ENCODE measurements at regions not wholly inside any gene's neighbourhood (a gene's known extent, or its start where the extent isn't known, plus 50 kb on each side); places are given as distances from the start of the nearest gene placed in this dataset.

DNA sequence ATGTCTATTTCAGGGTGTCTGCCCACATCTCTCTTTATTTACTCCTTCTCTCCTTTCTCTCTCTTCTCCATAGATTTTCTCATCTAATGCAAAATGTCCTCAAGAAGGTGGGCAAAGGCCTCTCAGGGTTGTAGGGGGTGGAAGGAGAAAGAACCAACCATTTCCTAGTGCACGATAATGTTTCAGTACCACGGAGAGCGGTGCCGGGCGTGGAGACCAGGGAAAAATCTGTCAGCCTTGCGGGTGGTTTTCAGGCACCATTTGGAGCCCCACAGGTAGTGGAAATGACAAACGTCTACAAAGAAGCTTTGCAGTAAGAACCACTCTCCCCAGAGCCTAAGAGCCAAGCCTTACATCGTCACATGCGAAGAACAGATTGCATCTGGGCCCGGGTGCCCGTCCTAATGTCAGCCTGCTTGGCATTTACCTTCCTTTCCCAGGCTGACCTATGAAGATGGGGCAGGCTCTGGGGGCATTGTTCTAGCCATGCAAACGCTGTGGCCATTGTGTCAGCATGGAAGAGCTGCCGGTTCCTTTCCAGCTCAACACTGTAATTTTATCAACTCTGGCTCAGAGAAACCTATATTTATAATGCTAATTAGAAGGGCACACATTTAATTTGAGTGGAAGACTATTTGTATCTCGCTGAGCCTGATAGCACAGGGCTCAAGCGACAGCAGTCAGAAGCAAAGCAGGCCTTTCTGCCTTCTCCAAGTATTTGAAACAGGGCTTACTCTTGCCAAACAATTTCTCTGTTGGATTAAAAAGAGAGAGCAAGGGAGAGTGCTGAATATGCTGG, 430.1 kb upstream of the WWC1 start:
- Histone ChIP-seq H3K14ac (ENCODE audit: low read length) (no peak overlapping the region), H4K12ac (ENCODE audit: low read depth, low read length) (no peak overlapping the region), H3K9ac (ENCODE audit: low read length) (no peak overlapping the region), H3K4ac (ENCODE audit: low read depth, low read length) (no peak overlapping the region), H2AK5ac (ENCODE audit: low read length) (no peak overlapping the region), H3K23ac (ENCODE audit: low read length) (no peak overlapping the region), H2BK120ac (ENCODE audit: insufficient read depth, low read length, poor library complexity) (no peak overlapping the region), H3K27me3 (ENCODE audit: insufficient read depth, low read length) (no peaks in the 10 kb centered on the region), H3K18ac (ENCODE audit: low read length) (no peak overlapping the region), H3K79me1 (ENCODE audit: low read length) (no peaks in the 10 kb centered on the region), H3K4me3 (ENCODE audit: low read depth, low read length) (no peak overlapping the region), H3K79me2 (ENCODE audit: control insufficient read depth, insufficient read depth, low read length, poor library complexity) (no peaks in the 10 kb centered on the region), H3K9me3 (ENCODE audit: insufficient read depth, low read depth, low read length) (no peaks in the 10 kb centered on the region), H4K8ac (ENCODE audit: low read depth, low read length) (no peak overlapping the region), H4K91ac (ENCODE audit: low read depth, low read length) (no peak overlapping the region), H2AFZ (ENCODE audit: insufficient read depth, low read length, poor library complexity) (no peak overlapping the region), H3K4me1 (ENCODE audit: control insufficient read depth in 1 of 2, insufficient read depth in 2 of 2, low read length in 2 of 2) (no peaks in the 10 kb centered on the region), H2BK5ac (ENCODE audit: low read depth, low read length, poor library complexity) (no peak overlapping the region), H2BK12ac (ENCODE audit: low read length) (no peak overlapping the region), H3K4me2 (ENCODE audit: low read length) (no peak overlapping the region), H3K36me3 (ENCODE audit: control insufficient read depth in 1 of 2, insufficient read depth in 2 of 2, low read length in 2 of 2) (no peaks in the 10 kb centered on the region), H3K27ac (ENCODE audit: low read depth, low read length) (no peak overlapping the region)
- WGBS (ENCODE audit: extremely low coverage, insufficient coverage, insufficient read length), result no CpG with 5 or more reads among the region's 15 CpGs
- peak in 1 of 2 donors; percentile 36 for DNase-seq

DNA sequence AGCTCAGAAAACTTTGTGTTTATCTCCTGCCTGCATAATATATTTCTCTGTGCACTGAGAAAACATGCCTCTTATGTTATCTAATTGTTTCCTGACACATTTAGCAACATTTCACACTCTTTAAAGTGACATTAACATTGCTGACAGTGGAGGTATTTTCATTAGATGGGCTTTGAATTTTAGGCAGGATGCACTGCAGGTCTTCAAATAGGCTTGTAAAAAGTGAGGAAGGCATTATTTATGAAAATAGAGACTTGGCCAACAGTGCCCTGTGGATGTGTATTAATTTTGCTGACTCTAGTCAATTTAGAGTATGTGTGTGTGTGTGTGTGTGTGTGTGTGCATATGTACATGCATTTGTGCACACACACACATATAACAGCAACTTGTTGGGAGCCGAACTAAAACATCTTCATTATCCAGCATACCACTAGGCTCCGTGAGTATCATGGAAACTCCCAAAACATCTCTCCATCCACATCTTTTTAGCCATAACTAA, 429.5 kb upstream of the WWC1 start:
- no peaks in the 10 kb centered on the region for H3K79me2 ChIP-seq (ENCODE audit: control insufficient read depth, insufficient read depth, low read length, poor library complexity)
- H3K23ac ChIP-seq (ENCODE audit: low read length), result no peak overlapping the region
- H3K18ac ChIP-seq (ENCODE audit: low read length), result no peak overlapping the region
- no peak overlapping the region for H3K4me2 ChIP-seq (ENCODE audit: low read length)
- no peak for DNase-seq
- H4K12ac ChIP-seq (ENCODE audit: low read depth, low read length), result no peak overlapping the region
- H3K14ac ChIP-seq (ENCODE audit: low read length), result no peak overlapping the region
- H2BK5ac ChIP-seq (ENCODE audit: low read depth, low read length, poor library complexity), result no peak overlapping the region
- no peak overlapping the region for H2AK5ac ChIP-seq (ENCODE audit: low read length)
- no peak overlapping the region for H4K91ac ChIP-seq (ENCODE audit: low read depth, low read length)
- H3K36me3 ChIP-seq (ENCODE audit: control insufficient read depth in 1 of 2, insufficient read depth in 2 of 2, low read length in 2 of 2), result no peaks in the 10 kb centered on the region
- H2BK12ac ChIP-seq (ENCODE audit: low read length), result no peak overlapping the region
- WGBS (ENCODE audit: extremely low coverage, insufficient coverage, insufficient read length), result no CpG with 5 or more reads among the region's 2 CpGs
- H2AFZ ChIP-seq (ENCODE audit: insufficient read depth, low read length, poor library complexity), result no peak overlapping the region
- no peak overlapping the region for H3K4ac ChIP-seq (ENCODE audit: low read depth, low read length)
- no peak overlapping the region for H2BK120ac ChIP-seq (ENCODE audit: insufficient read depth, low read length, poor library complexity)
- no peaks in the 10 kb centered on the region for H3K4me1 ChIP-seq (ENCODE audit: control insufficient read depth in 1 of 2, insufficient read depth in 2 of 2, low read length in 2 of 2)
- H4K8ac ChIP-seq (ENCODE audit: low read depth, low read length), result no peak overlapping the region
- no peaks in the 10 kb centered on the region for H3K9me3 ChIP-seq (ENCODE audit: insufficient read depth, low read depth, low read length)
- H3K27me3 ChIP-seq (ENCODE audit: insufficient read depth, low read length), result no peaks in the 10 kb centered on the region
- H3K79me1 ChIP-seq (ENCODE audit: low read length), result no peaks in the 10 kb centered on the region
- no peak overlapping the region for H3K9ac ChIP-seq (ENCODE audit: low read length)
- H3K27ac ChIP-seq (ENCODE audit: low read depth, low read length), result no peak overlapping the region
- H3K4me3 ChIP-seq (ENCODE audit: low read depth, low read length), result no peak overlapping the region

DNA sequence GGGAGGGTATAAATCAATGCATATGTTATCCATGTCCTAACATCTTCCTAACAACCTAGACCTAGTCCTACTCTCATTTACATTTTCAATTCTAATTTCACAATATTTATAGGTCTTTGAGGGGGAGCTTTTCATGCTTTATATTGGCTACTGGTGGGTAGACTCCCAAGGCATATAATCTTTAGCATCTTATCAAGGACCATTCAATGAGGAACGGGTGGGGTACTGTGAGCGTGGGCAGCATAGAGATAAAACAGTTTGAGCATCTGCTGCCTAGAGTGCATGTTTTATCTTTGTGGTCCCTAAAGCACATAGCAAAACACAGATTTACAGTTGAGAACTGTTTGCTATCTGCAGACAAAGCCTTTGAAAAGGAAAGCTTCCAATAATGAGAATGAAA, 427.6 kb upstream of the WWC1 start:
- Histone ChIP-seq H3K4me2 (ENCODE audit: low read length) (no peak overlapping the region), H3K79me1 (ENCODE audit: low read length) (no peaks in the 10 kb centered on the region), H2AFZ (ENCODE audit: insufficient read depth, low read length, poor library complexity) (no peak overlapping the region), H3K14ac (ENCODE audit: low read length) (no peak overlapping the region), H4K8ac (ENCODE audit: low read depth, low read length) (no peak overlapping the region), H3K27ac (ENCODE audit: low read depth, low read length) (no peak overlapping the region), H3K4me3 (ENCODE audit: low read depth, low read length) (no peak overlapping the region), H2AK5ac (ENCODE audit: low read length) (no peak overlapping the region), H3K4me1 (ENCODE audit: control insufficient read depth in 1 of 2, insufficient read depth in 2 of 2, low read length in 2 of 2) (no peaks in the 10 kb centered on the region), H3K36me3 (ENCODE audit: control insufficient read depth in 1 of 2, insufficient read depth in 2 of 2, low read length in 2 of 2) (no peaks in the 10 kb centered on the region), H3K9ac (ENCODE audit: low read length) (no peak overlapping the region), H2BK5ac (ENCODE audit: low read depth, low read length, poor library complexity) (no peak overlapping the region), H4K91ac (ENCODE audit: low read depth, low read length) (no peak overlapping the region), H3K4ac (ENCODE audit: low read depth, low read length) (no peak overlapping the region), H2BK12ac (ENCODE audit: low read length) (no peak overlapping the region), H2BK120ac (ENCODE audit: insufficient read depth, low read length, poor library complexity) (no peak overlapping the region), H3K27me3 (ENCODE audit: insufficient read depth, low read length) (no peaks in the 10 kb centered on the region), H4K12ac (ENCODE audit: low read depth, low read length) (no peak overlapping the region), H3K79me2 (ENCODE audit: control insufficient read depth, insufficient read depth, low read length, poor library complexity) (no peaks in the 10 kb centered on the region), H3K23ac (ENCODE audit: low read length) (no peak overlapping the region), H3K18ac (ENCODE audit: low read length) (no peak overlapping the region), H3K9me3 (ENCODE audit: insufficient read depth, low read depth, low read length) (no peaks in the 10 kb centered on the region)
- DNase-seq, result no peak
- no CpG with 5 or more reads among the region's 2 CpGs for WGBS (ENCODE audit: extremely low coverage, insufficient coverage, insufficient read length)

GRCh38 chr5:167864801-167865200, 426.6 kb upstream of the WWC1 start:
- H3K4me2 ChIP-seq (ENCODE audit: low read length), result no peak overlapping the region
- no peak overlapping the region for H3K27ac ChIP-seq (ENCODE audit: low read depth, low read length)
- no peaks in the 10 kb centered on the region for H3K9me3 ChIP-seq (ENCODE audit: insufficient read depth, low read depth, low read length)
- no peak for DNase-seq
- no peaks in the 10 kb centered on the region for H3K36me3 ChIP-seq (ENCODE audit: control insufficient read depth in 1 of 2, insufficient read depth in 2 of 2, low read length in 2 of 2)
- no peaks in the 10 kb centered on the region for H3K27me3 ChIP-seq (ENCODE audit: insufficient read depth, low read length)
- WGBS (ENCODE audit: extremely low coverage, insufficient coverage, insufficient read length), result no CpG with 5 or more reads among the region's 6 CpGs
- H3K4ac ChIP-seq (ENCODE audit: low read depth, low read length), result no peak overlapping the region
- H2BK120ac ChIP-seq (ENCODE audit: insufficient read depth, low read length, poor library complexity), result no peak overlapping the region
- H2BK12ac ChIP-seq (ENCODE audit: low read length), result no peak overlapping the region
- H3K14ac ChIP-seq (ENCODE audit: low read length), result no peak overlapping the region
- H2AK5ac ChIP-seq (ENCODE audit: low read length), result no peak overlapping the region
- H4K12ac ChIP-seq (ENCODE audit: low read depth, low read length), result no peak overlapping the region
- H3K4me3 ChIP-seq (ENCODE audit: low read depth, low read length), result no peak overlapping the region
- H3K79me1 ChIP-seq (ENCODE audit: low read length), result no peaks in the 10 kb centered on the region
- H2BK5ac ChIP-seq (ENCODE audit: low read depth, low read length, poor library complexity), result no peak overlapping the region
- no peak overlapping the region for H3K23ac ChIP-seq (ENCODE audit: low read length)
- H2AFZ ChIP-seq (ENCODE audit: insufficient read depth, low read length, poor library complexity), result no peak overlapping the region
- no peak overlapping the region for H3K9ac ChIP-seq (ENCODE audit: low read length)
- no peak overlapping the region for H4K8ac ChIP-seq (ENCODE audit: low read depth, low read length)
- H4K91ac ChIP-seq (ENCODE audit: low read depth, low read length), result no peak overlapping the region
- H3K18ac ChIP-seq (ENCODE audit: low read length), result no peak overlapping the region
- H3K79me2 ChIP-seq (ENCODE audit: control insufficient read depth, insufficient read depth, low read length, poor library complexity), result no peaks in the 10 kb centered on the region
- no peaks in the 10 kb centered on the region for H3K4me1 ChIP-seq (ENCODE audit: control insufficient read depth in 1 of 2, insufficient read depth in 2 of 2, low read length in 2 of 2)

All from trophoblast cell (in vitro differentiated cells and primary cell).